ENCODE measurements at regions not wholly inside any gene's neighbourhood (a gene's known extent, or its start where the extent isn't known, plus 50 kb on each side); places are given as distances from the start of the nearest gene placed in this dataset.
A peak's percentile ranks its signal among the peaks of the same experiment; 100 is the strongest.

GRCh38 chr18:79595876-79596374, 83.7 kb upstream of the CTDP1 start:
- Histone ChIP-seq H3K9ac (ENCODE audit: insufficient read depth, low read length, poor library complexity, severe bottlenecking) (no peak overlapping the region), H3K4me3 (replicated peaks in 1 of 3; ENCODE audit: low read depth in 2 of 3, low read length in 3 of 3) (no peak overlapping the region), H3K79me2 (ENCODE audit: insufficient read depth, low read length) (no peaks in the 10 kb centered on the region), H3K4me2 (replicated peaks; ENCODE audit: extremely low read depth, low read length, poor library complexity, severe bottlenecking) (no peak overlapping the region), H3K36me3 (replicated peaks in 1 of 2; ENCODE audit: control insufficient read depth in 1 of 2, insufficient read depth in 2 of 2, low read length in 2 of 2) (no peaks in the 10 kb centered on the region), H4K20me1 (ENCODE audit: insufficient read depth, low read length) (no peaks in the 10 kb centered on the region), H3K9me3 (replicated peaks in 1 of 2; ENCODE audit: control insufficient read depth in 1 of 2, insufficient read depth in 1 of 2, low read length in 2 of 2) (no peaks in the 10 kb centered on the region), H3K27ac (ENCODE audit: low read depth in 1 of 2, low read length in 2 of 2) (no peak overlapping the region), H2AFZ (ENCODE audit: insufficient read depth, low read depth, low read length, poor library complexity, severe bottlenecking) (no peak overlapping the region), H3K4me1 (ENCODE audit: control insufficient read depth in 1 of 2, insufficient read depth in 2 of 2, low read length in 2 of 2) (no peaks in the 10 kb centered on the region), H3K27me3 (ENCODE audit: control insufficient read depth in 2 of 2, insufficient read depth in 2 of 2, low read length in 2 of 2) (no peaks in the 10 kb centered on the region)
- TF ChIP-seq CTCF (IDR thresholded peaks at IDR 0.05), result no peak
- Mint-ChIP-seq H3K4me3 (no peak overlapping the region), H3K36me3 (no peaks in the 10 kb centered on the region), H3K4me1 (no peaks in the 10 kb centered on the region), H3K9me3 (peaks cover 0 to 14% (median 5%) of the 10 kb centered on the region in 7 donors), H3K27me3 (ENCODE audit: low read depth in 3 of 3) (peaks cover 6 to 8% (median 7%) of the 10 kb centered on the region in 3 donors), H3K27ac (no peak overlapping the region)
- DNase-seq, result no peak
- intact Hi-C loops (cut with micrococcal nuclease), result no loop called here
- 97% methylated on average over 22 of the region's 22 CpGs for WGBS (ENCODE audit: insufficient coverage)

DNA sequence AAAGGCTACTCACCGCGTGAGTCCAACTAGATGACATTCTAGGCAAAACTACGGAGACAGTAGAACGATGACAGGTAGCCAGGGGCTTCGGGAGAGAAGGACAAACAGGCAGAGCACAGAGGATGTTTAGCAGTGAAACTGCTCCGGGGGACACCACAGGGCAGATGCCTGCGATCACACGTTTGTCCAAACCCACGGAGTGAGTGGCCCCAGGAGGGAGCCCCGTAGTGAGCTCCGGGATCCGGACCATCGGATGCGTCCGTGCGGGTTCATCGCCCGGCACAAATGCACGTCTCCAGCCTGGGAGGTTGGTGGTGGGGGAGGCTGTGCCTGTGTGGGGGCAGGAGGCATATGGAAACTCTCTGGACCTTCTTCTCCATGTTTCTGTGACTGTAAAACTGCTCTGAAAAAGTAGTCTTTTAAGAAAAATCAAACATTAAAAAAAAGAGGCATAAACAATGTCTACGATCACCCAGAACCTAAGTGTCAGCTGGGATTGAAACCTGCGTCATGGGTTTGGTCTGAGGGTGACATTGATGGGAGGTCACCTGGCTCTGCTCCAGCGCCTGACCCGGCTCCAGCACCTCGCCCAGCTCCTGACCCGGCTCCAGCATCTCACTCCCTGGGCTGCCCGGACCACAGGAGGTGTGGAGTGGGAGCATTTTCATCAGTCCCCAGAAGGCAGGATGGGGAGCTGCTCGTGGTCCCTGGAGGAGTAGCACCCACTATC, 83.0 kb upstream of the CTDP1 start:
- H3K9me3 ChIP-seq (replicated peaks in 1 of 2; ENCODE audit: control insufficient read depth in 1 of 2, insufficient read depth in 1 of 2, low read length in 2 of 2), result no peaks in the 10 kb centered on the region
- Mint-ChIP-seq H3K27ac (peak overlapping the region in 1 of 7 donors; percentile 42), H3K4me3 (no peak overlapping the region), H3K27me3 (ENCODE audit: low read depth in 3 of 3) (peaks cover 6 to 8% (median 7%) of the 10 kb centered on the region in 3 donors), H3K36me3 (no peaks in the 10 kb centered on the region), H3K9me3 (peaks cover 0 to 12% (median 5%) of the 10 kb centered on the region in 7 donors), H3K4me1 (no peaks in the 10 kb centered on the region)
- 92% methylated on average over 12 of the region's 27 CpGs for WGBS (ENCODE audit: insufficient coverage)
- no peak overlapping the region for H2AFZ ChIP-seq (ENCODE audit: insufficient read depth, low read depth, low read length, poor library complexity, severe bottlenecking)
- no peaks in the 10 kb centered on the region for H3K4me1 ChIP-seq (ENCODE audit: control insufficient read depth in 1 of 2, insufficient read depth in 2 of 2, low read length in 2 of 2)
- no peak overlapping the region for H3K9ac ChIP-seq (ENCODE audit: insufficient read depth, low read length, poor library complexity, severe bottlenecking)
- DNase-seq, result no peak
- TF ChIP-seq CTCF (IDR thresholded peaks at IDR 0.05), result no peak
- H3K79me2 ChIP-seq (ENCODE audit: insufficient read depth, low read length), result no peaks in the 10 kb centered on the region
- intact Hi-C loops (cut with micrococcal nuclease), result no loop called here
- no peak overlapping the region for H3K4me3 ChIP-seq (replicated peaks in 1 of 3; ENCODE audit: low read depth in 2 of 3, low read length in 3 of 3)
- H3K27ac ChIP-seq (ENCODE audit: low read depth in 1 of 2, low read length in 2 of 2), result no peak overlapping the region
- no peaks in the 10 kb centered on the region for H3K36me3 ChIP-seq (replicated peaks in 1 of 2; ENCODE audit: control insufficient read depth in 1 of 2, insufficient read depth in 2 of 2, low read length in 2 of 2)
- H3K27me3 ChIP-seq (ENCODE audit: control insufficient read depth in 2 of 2, insufficient read depth in 2 of 2, low read length in 2 of 2), result no peaks in the 10 kb centered on the region
- H3K4me2 ChIP-seq (replicated peaks; ENCODE audit: extremely low read depth, low read length, poor library complexity, severe bottlenecking), result no peak overlapping the region
- H4K20me1 ChIP-seq (ENCODE audit: insufficient read depth, low read length), result no peaks in the 10 kb centered on the region

All from CD14-positive monocyte (primary cell).